Hepatocyte (in vitro differentiated cells): ENCODE measurements at regions not wholly inside any gene's neighbourhood (a gene's known extent, or its start where the extent isn't known, plus 50 kb on each side); places are given as distances from the start of the nearest gene placed in this dataset.

Experiments used
- DNase-seq: peaks from one replicate; pipeline ENCODE4 v3.0.0-alpha.2; 2016; ENCODE audit warnings: low spot score
- H2AFZ ChIP-seq: fragments of 200-600 bp; sonication (generic); 2 replicates; pipeline ENCODE4 v1.6.0; 2016; ENCODE audit warnings: antibody characterized with exemption, mild to moderate bottlenecking
- H3K27ac ChIP-seq: fragments of 200-600 bp; sonication (generic); 2 replicates; pipeline ENCODE4 v1.5.1; 2016; ENCODE audit warnings: mild to moderate bottlenecking
- H3K27me3 ChIP-seq: fragments of 200-600 bp; sonication (generic); 2 replicates; pipeline ENCODE4 v1.6.1; 2016
- H3K36me3 ChIP-seq: fragments of 200-600 bp; sonication (generic); replicated peaks from 2 replicates; pipeline ENCODE4 v1.5.1; 2016; ENCODE audit warnings: low read depth; ENCODE audit not compliant: insufficient read depth
- H3K4me1 ChIP-seq: fragments of 200-600 bp; sonication (generic); 2 replicates; pipeline ENCODE4 v1.5.1; 2016; ENCODE audit warnings: mild to moderate bottlenecking, moderate library complexity; ENCODE audit not compliant: insufficient read depth
- H3K4me2 ChIP-seq: fragments of 200-600 bp; sonication (generic); 2 replicates; pipeline ENCODE4 v1.6.0; 2016
- H3K4me3 ChIP-seq: fragments of 200-600 bp; sonication (generic); 2 replicates; pipeline ENCODE4 v1.5.1; 2016; ENCODE audit warnings: mild to moderate bottlenecking
- H3K79me2 ChIP-seq: fragments of 200-600 bp; sonication (generic); 2 replicates; pipeline ENCODE4 v1.6.0; 2017; ENCODE audit warnings: mild to moderate bottlenecking
- H3K9me2 ChIP-seq: fragments of 200-600 bp; sonication (generic); replicated peaks from 2 replicates; pipeline ENCODE4 v1.6.0; 2017; ENCODE audit warnings: mild to moderate bottlenecking; ENCODE audit not compliant: insufficient read depth
- H3K9me3 ChIP-seq: fragments of 200-600 bp; sonication (generic); 2 replicates; pipeline ENCODE4 v1.5.1; 2016; ENCODE audit warnings: low read depth, mild to moderate bottlenecking
- H4K20me1 ChIP-seq: fragments of 200-600 bp; sonication (generic); 2 replicates; pipeline ENCODE4 v1.6.0; 2016; ENCODE audit warnings: mild to moderate bottlenecking; ENCODE audit not compliant: insufficient read depth, poor library complexity, severe bottlenecking
- EZH2 ChIP-seq: fragments of 200-600 bp; sonication (generic); IDR thresholded peaks from 2 replicates; pipeline ENCODE4 v1.6.1; 2016; ENCODE audit warnings: antibody characterized with exemption, mild to moderate bottlenecking, borderline replicate concordance
- EZH2phosphoT487 ChIP-seq: fragments of 200-600 bp; sonication (generic); IDR thresholded peaks from one replicate; pipeline ENCODE4 v1.6.1; 2018; ENCODE audit warnings: antibody characterized with exemption, mild to moderate bottlenecking, low read depth, moderate library complexity; ENCODE audit not compliant: unreplicated experiment, severe bottlenecking
- WGBS: methylation state at CpG from one replicate; pipeline ENCODE4 v1.1.6; 2016; ENCODE audit warnings: low lambda C conversion rate; ENCODE audit errors: missing lambda C conversion rate; 5-methylcytosine and 5-hydroxymethylcytosine counted together
- TF ChIP-seq, protein P1 (sequence below): fragments of 200-600 bp; sonication (generic); IDR thresholded peaks from 2 replicates; pipeline ENCODE4 v1.5.1; 2016; ENCODE audit warnings: antibody characterized with exemption, mild to moderate bottlenecking; ENCODE audit not compliant: poor library complexity

DNA sequence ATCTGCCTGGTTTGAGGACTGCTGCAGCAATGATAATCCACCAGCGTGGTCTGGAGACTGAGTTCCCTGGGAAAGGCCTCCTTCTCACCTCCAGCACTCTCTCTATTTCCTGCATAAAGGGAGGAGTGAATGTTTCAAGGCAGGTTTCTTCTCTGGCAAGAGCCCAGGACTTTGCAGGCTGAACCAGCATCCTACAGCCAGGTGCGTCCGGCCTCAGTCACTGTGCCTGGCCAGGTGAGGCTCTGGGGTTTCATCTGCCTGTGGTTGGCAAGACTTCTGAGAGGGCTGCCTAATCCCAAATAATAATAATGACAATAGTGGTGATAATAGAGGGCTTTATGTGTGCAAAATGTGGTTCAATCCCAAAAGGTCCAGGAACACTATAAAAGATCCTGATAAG, 269.0 kb upstream of the TBC1D5 start:
- TF ChIP-seq EZH2phosphoT487 (no peak), EZH2 (no peak)
- TF ChIP-seq, protein P1, sequence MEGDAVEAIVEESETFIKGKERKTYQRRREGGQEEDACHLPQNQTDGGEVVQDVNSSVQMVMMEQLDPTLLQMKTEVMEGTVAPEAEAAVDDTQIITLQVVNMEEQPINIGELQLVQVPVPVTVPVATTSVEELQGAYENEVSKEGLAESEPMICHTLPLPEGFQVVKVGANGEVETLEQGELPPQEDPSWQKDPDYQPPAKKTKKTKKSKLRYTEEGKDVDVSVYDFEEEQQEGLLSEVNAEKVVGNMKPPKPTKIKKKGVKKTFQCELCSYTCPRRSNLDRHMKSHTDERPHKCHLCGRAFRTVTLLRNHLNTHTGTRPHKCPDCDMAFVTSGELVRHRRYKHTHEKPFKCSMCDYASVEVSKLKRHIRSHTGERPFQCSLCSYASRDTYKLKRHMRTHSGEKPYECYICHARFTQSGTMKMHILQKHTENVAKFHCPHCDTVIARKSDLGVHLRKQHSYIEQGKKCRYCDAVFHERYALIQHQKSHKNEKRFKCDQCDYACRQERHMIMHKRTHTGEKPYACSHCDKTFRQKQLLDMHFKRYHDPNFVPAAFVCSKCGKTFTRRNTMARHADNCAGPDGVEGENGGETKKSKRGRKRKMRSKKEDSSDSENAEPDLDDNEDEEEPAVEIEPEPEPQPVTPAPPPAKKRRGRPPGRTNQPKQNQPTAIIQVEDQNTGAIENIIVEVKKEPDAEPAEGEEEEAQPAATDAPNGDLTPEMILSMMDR = no peak
- 83% methylated on average over 3 of the region's 3 CpGs for WGBS
- no peak for DNase-seq
- no peaks in the 10 kb centered on the region for H3K27me3 ChIP-seq
- no peak overlapping the region for H2AFZ ChIP-seq
- H4K20me1 ChIP-seq = no peaks in the 10 kb centered on the region
- H3K79me2 ChIP-seq = no peaks in the 10 kb centered on the region
- no peaks in the 10 kb centered on the region for H3K9me3 ChIP-seq
- no peaks in the 10 kb centered on the region for H3K9me2 ChIP-seq
- no peak overlapping the region for H3K4me2 ChIP-seq
- H3K4me3 ChIP-seq = no peak overlapping the region
- no peak overlapping the region for H3K27ac ChIP-seq
- no peaks in the 10 kb centered on the region for H3K4me1 ChIP-seq
- no peaks in the 10 kb centered on the region for H3K36me3 ChIP-seq

DNA sequence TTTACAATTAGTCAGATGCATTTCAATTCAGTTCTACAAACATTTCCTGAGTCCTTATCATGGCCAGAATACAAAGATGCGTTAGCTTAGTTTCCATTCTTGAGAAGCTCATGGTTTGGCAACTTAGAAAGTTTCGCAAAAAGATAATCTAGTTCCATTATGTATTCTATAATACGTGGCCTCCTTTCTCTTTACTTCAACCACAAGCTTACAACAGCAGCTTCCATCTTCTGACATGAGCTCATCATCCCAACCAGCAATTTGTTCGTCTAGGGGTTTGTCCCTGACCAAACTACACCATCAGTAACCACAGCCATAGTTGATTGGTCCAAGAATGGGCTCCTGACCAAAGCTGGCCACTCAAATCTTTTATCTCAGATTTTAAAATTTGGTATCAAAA, 267.6 kb upstream of the TBC1D5 start:
- H3K4me1 ChIP-seq = no peaks in the 10 kb centered on the region
- no peaks in the 10 kb centered on the region for H3K27me3 ChIP-seq
- H3K9me3 ChIP-seq = no peaks in the 10 kb centered on the region
- H4K20me1 ChIP-seq = no peaks in the 10 kb centered on the region
- H3K4me3 ChIP-seq = no peak overlapping the region
- no peak overlapping the region for H3K4me2 ChIP-seq
- no peaks in the 10 kb centered on the region for H3K79me2 ChIP-seq
- H3K36me3 ChIP-seq = no peaks in the 10 kb centered on the region
- no peak overlapping the region for H2AFZ ChIP-seq
- no peak overlapping the region for H3K27ac ChIP-seq
- H3K9me2 ChIP-seq = no peaks in the 10 kb centered on the region
- no peak for DNase-seq
- 92% methylated on average over 4 of the region's 4 CpGs for WGBS
- TF ChIP-seq EZH2 (no peak), EZH2phosphoT487 (no peak)
- TF ChIP-seq, protein P1 = no peak

DNA sequence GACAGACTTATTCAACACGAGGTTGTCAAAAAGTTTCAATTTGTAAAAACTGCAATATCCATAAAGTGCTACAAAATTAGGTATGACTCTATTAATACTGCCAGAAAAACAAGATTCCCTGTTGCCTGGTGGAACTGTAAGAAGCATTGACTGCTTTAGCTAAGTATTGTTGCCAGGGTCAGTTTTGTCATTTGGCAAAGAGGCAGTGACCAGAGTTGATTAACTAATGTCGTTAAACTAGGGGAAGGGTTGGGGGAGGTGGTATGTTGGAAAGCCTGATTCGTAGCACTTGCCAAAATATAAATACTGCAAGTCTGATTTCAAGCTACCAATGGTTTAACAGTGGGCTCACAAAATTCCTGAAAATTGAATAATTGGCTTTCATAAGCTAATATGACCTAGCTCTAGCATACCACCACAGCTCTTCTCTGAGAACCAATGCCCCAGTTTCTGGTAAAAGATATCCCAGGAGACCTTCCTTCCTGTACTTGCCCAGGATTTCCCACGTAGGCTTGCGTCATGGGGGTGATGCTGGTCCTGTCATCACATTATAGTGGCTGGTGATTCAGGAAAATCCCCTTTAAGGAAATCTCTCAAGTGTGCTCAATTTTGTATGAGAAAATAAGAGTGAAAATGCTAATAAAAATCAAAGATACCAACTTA, 266.4 kb upstream of the TBC1D5 start:
- no peaks in the 10 kb centered on the region for H3K9me2 ChIP-seq
- H3K79me2 ChIP-seq = no peaks in the 10 kb centered on the region
- no peak overlapping the region for H3K4me3 ChIP-seq
- TF ChIP-seq, protein P1 = no peak
- TF ChIP-seq EZH2 = no peak
- TF ChIP-seq EZH2phosphoT487 = no peak
- DNase-seq = no peak
- no peak overlapping the region for H3K27ac ChIP-seq
- H3K9me3 ChIP-seq = no peaks in the 10 kb centered on the region
- H3K27me3 ChIP-seq = no peaks in the 10 kb centered on the region
- WGBS = 77% methylated on average over 5 of the region's 5 CpGs
- no peaks in the 10 kb centered on the region for H4K20me1 ChIP-seq
- H3K36me3 ChIP-seq = no peaks in the 10 kb centered on the region
- no peaks in the 10 kb centered on the region for H3K4me1 ChIP-seq
- no peak overlapping the region for H2AFZ ChIP-seq
- H3K4me2 ChIP-seq = no peak overlapping the region

DNA sequence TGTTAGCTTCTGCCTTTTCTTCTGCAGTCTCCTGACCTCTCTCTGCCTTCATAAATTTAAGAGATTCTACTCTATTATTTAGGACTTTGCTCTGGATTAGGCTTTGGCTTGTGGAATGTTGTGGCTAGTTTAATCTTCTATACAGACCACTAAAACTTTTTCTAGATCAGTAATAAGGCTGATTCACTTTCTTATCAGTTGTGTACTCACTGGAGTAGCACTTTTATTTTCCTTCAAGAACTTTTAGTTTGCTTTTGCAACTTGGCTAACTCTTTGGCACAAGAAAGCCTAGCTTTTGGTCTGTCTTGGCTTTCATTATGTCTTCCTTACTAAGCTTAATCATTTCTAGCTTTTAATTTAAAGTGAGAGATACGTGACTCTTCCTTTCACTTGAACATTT, 265.5 kb upstream of the TBC1D5 start:
- no peaks in the 10 kb centered on the region for H3K27me3 ChIP-seq
- H3K27ac ChIP-seq = no peak overlapping the region
- no peak overlapping the region for H3K4me3 ChIP-seq
- WGBS = 65% methylated on average over 1 of the region's 1 CpG
- H3K79me2 ChIP-seq = no peaks in the 10 kb centered on the region
- no peaks in the 10 kb centered on the region for H3K9me3 ChIP-seq
- H3K36me3 ChIP-seq = no peaks in the 10 kb centered on the region
- H3K4me1 ChIP-seq = no peaks in the 10 kb centered on the region
- H4K20me1 ChIP-seq = no peaks in the 10 kb centered on the region
- TF ChIP-seq EZH2 = no peak
- TF ChIP-seq, protein P1 = no peak
- TF ChIP-seq EZH2phosphoT487 = no peak
- H2AFZ ChIP-seq = no peak overlapping the region
- no peaks in the 10 kb centered on the region for H3K9me2 ChIP-seq
- no peak overlapping the region for H3K4me2 ChIP-seq
- no peak for DNase-seq
